ENCODE measurements at regions not wholly inside any gene's neighbourhood (a gene's known extent, or its start where the extent isn't known, plus 50 kb on each side); places are given as distances from the start of the nearest gene placed in this dataset.

DNA sequence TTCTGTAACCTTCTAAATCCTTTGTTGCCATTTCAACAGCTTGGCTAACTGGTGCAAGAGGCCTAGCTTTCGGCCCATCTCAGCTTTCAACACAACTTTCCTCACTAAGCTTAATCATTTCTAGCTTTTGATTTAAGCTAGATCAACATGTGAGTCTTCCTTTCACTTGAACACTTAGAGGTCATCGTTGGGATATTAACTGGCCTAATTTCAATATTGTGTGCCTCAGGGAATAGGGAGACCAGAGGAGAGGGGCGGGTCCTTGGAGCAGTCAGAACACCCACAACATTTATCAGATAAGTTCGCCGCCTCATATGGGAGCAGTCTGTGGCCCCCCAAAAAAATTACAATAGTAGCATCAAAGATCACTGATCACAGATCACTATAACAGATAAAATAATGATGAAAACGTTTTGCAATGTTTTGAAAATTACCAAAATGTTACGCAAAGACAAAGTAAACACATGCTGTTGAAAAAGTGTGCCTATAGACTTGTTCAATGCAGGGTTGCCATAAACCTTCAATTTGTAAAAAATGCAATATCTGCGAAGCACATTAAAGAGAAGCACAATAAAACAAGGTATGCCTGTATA lies 66.8 kb upstream of the PCSK1 start:
- Histone ChIP-seq H3K36me3 (ENCODE audit: insufficient read depth, low read length) (no peaks in the 10 kb centered on the region), H4K20me1 (ENCODE audit: insufficient read depth, low read length) (no peaks in the 10 kb centered on the region), H3K9me2 (ENCODE audit: low read depth, low read length) (no peaks in the 10 kb centered on the region), H3K79me2 (ENCODE audit: insufficient read depth, low read length) (no peaks in the 10 kb centered on the region), H3K9me3 (ENCODE audit: low read length) (no peaks in the 10 kb centered on the region), H3F3A (ENCODE audit: insufficient read depth, low read length) (no peaks in the 10 kb centered on the region), H3K27ac (ENCODE audit: low read depth, low read length, poor library complexity, severe bottlenecking) (no peak overlapping the region), H3K4me3 (ENCODE audit: low read depth, low read length, poor library complexity, severe bottlenecking) (no peak overlapping the region), H3K27me3 (ENCODE audit: insufficient read depth, low read length) (no peaks in the 10 kb centered on the region), H3K9ac (ENCODE audit: low read length) (no peak overlapping the region), H2AFZ (ENCODE audit: low read length) (no peak overlapping the region), H3K4me2 (ENCODE audit: low read length) (no peak overlapping the region), H3K4me1 (ENCODE audit: insufficient read depth, low read length, severe bottlenecking) (no peaks in the 10 kb centered on the region)
- TF ChIP-seq CTCF (IDR thresholded peaks at IDR 0.05; ENCODE audit: low read length) = no peak
- TF ChIP-seq EZH2 (IDR thresholded peaks at IDR 0.05; ENCODE audit: borderline replicate concordance, low read length) = no peak

- Histone ChIP-seq H3K9ac (ENCODE audit: low read length) (no peak overlapping the region), H3K4me3 (ENCODE audit: low read depth, low read length, poor library complexity, severe bottlenecking) (no peak overlapping the region), H3K27ac (ENCODE audit: low read depth, low read length, poor library complexity, severe bottlenecking) (no peak overlapping the region), H3K4me2 (ENCODE audit: low read length) (no peak overlapping the region), H3K27me3 (ENCODE audit: insufficient read depth, low read length) (no peaks in the 10 kb centered on the region), H3K79me2 (ENCODE audit: insufficient read depth, low read length) (no peaks in the 10 kb centered on the region), H3K4me1 (ENCODE audit: insufficient read depth, low read length, severe bottlenecking) (no peaks in the 10 kb centered on the region), H4K20me1 (ENCODE audit: insufficient read depth, low read length) (no peaks in the 10 kb centered on the region), H3K9me3 (ENCODE audit: low read length) (no peaks in the 10 kb centered on the region), H2AFZ (ENCODE audit: low read length) (no peak overlapping the region), H3K36me3 (ENCODE audit: insufficient read depth, low read length) (no peaks in the 10 kb centered on the region), H3K9me2 (ENCODE audit: low read depth, low read length) (no peaks in the 10 kb centered on the region), H3F3A (ENCODE audit: insufficient read depth, low read length) (no peaks in the 10 kb centered on the region)
- TF ChIP-seq CTCF (IDR thresholded peaks at IDR 0.05; ENCODE audit: low read length) = no peak
- TF ChIP-seq EZH2 (IDR thresholded peaks at IDR 0.05; ENCODE audit: borderline replicate concordance, low read length) = no peak
Measured at GRCh38 chr5:96501991-96502646, 69.1 kb upstream of the PCSK1 start.

GRCh38 chr5:96503501-96504236 lies 70.6 kb upstream of the PCSK1 start:
- Histone ChIP-seq H3K4me3 (ENCODE audit: low read depth, low read length, poor library complexity, severe bottlenecking) (no peak overlapping the region), H4K20me1 (ENCODE audit: insufficient read depth, low read length) (no peaks in the 10 kb centered on the region), H3K79me2 (ENCODE audit: insufficient read depth, low read length) (no peaks in the 10 kb centered on the region), H3K36me3 (ENCODE audit: insufficient read depth, low read length) (no peaks in the 10 kb centered on the region), H3K4me2 (ENCODE audit: low read length) (no peak overlapping the region), H2AFZ (ENCODE audit: low read length) (no peak overlapping the region), H3K9me2 (ENCODE audit: low read depth, low read length) (no peaks in the 10 kb centered on the region), H3K4me1 (ENCODE audit: insufficient read depth, low read length, severe bottlenecking) (no peaks in the 10 kb centered on the region), H3K27ac (ENCODE audit: low read depth, low read length, poor library complexity, severe bottlenecking) (no peak overlapping the region), H3K27me3 (ENCODE audit: insufficient read depth, low read length) (no peaks in the 10 kb centered on the region), H3K9me3 (ENCODE audit: low read length) (no peaks in the 10 kb centered on the region), H3K9ac (ENCODE audit: low read length) (no peak overlapping the region), H3F3A (ENCODE audit: insufficient read depth, low read length) (no peaks in the 10 kb centered on the region)
- no peak for TF ChIP-seq CTCF (IDR thresholded peaks at IDR 0.05; ENCODE audit: low read length)
- TF ChIP-seq EZH2 (IDR thresholded peaks at IDR 0.05; ENCODE audit: borderline replicate concordance, low read length) = no peak

Data from OCI-LY1 (cell line).